ENCODE measurements at regions not wholly inside any gene's neighbourhood (a gene's known extent, or its start where the extent isn't known, plus 50 kb on each side); places are given as distances from the start of the nearest gene placed in this dataset.

- Mint-ChIP-seq H3K4me3 (no peak overlapping the region), H3K27me3 (ENCODE audit: low read depth) (no peaks in the 10 kb centered on the region), H3K4me1 (no peaks in the 10 kb centered on the region), H3K36me3 (ENCODE audit: insufficient read depth in 1 of 3, low read depth in 3 of 3) (peaks cover 4 to 26% (median 11%) of the 10 kb centered on the region in 3 experiments), H3K27ac (no peak overlapping the region), H3K9me3 (peaks cover 30 to 40% of the 10 kb centered on the region in 2 experiments)
- no peak for DNase-seq
- Histone ChIP-seq H3K4me1 (ENCODE audit: insufficient read depth, low read length) (no peaks in the 10 kb centered on the region), H2BK20ac (ENCODE audit: low read depth, low read length, poor library complexity, severe bottlenecking) (no peak overlapping the region), H3K27ac (ENCODE audit: insufficient read length, low read depth, low read length) (no peak overlapping the region), H2BK15ac (ENCODE audit: low read depth, low read length) (no peak overlapping the region), H4K91ac (ENCODE audit: insufficient read length, low read depth, low read length) (no peak overlapping the region), H3K14ac (ENCODE audit: insufficient read depth, low read length) (no peak overlapping the region), H3K27me3 (ENCODE audit: insufficient read depth, low read length) (no peaks in the 10 kb centered on the region), H2AK5ac (ENCODE audit: insufficient read length, low read length) (no peak overlapping the region), H4K8ac (replicated peaks; ENCODE audit: insufficient read length, low read depth, low read length) (no peak overlapping the region), H4K20me1 (ENCODE audit: control insufficient read depth, insufficient read depth, insufficient read length) (no peaks in the 10 kb centered on the region), H3K56ac (ENCODE audit: insufficient read length, low read depth, low read length) (no peak overlapping the region), H3T11ph (ENCODE audit: low read length) (no peak overlapping the region), H3K23me2 (ENCODE audit: insufficient read length, low read depth, low read length, poor library complexity, severe bottlenecking) (no peaks in the 10 kb centered on the region), H2BK120ac (ENCODE audit: low read depth, low read length, poor library complexity, severe bottlenecking) (no peak overlapping the region), H2BK12ac (ENCODE audit: insufficient read length, low read depth, low read length) (no peak overlapping the region), H3K23ac (ENCODE audit: insufficient read length, low read depth, low read length) (no peak overlapping the region), H2BK5ac (ENCODE audit: insufficient read length, low read length) (no peak overlapping the region), H3K79me1 (ENCODE audit: insufficient read depth, low read depth, low read length, poor library complexity, severe bottlenecking) (no peaks in the 10 kb centered on the region), H3K4me2 (ENCODE audit: insufficient read depth, insufficient read length, low read length) (no peak overlapping the region), H3K18ac (ENCODE audit: insufficient read length, low read depth, low read length) (no peak overlapping the region), H4K5ac (ENCODE audit: insufficient read length, low read depth, low read length) (no peak overlapping the region), H3K9ac (ENCODE audit: extremely low read depth, insufficient read length, low read length) (no peak overlapping the region), H2AFZ (ENCODE audit: low read length) (no peak overlapping the region), H3K4ac (ENCODE audit: low read depth, low read length) (no peak overlapping the region), H3K9me3 (ENCODE audit: control insufficient read depth, low read depth, low read length) (no peaks in the 10 kb centered on the region), H3K79me2 (ENCODE audit: insufficient read depth, low read length) (no peaks in the 10 kb centered on the region)
- no peak for TF ChIP-seq CTCF (conservative IDR thresholded peaks at IDR 0.05)
- no CpG with 5 or more reads among the region's 4 CpGs for WGBS (ENCODE audit: extremely low coverage, insufficient read length, low lambda C conversion rate)
Observed at GRCh38 chr20:22088882-22089281, 383.4 kb downstream of the PAX1 start.

All from H9 (cell line).